HEK293 (cell line): ENCODE measurements at regions not wholly inside any gene's neighbourhood (a gene's known extent, or its start where the extent isn't known, plus 50 kb on each side); places are given as distances from the start of the nearest gene placed in this dataset.

ENCODE experiments used
- REPIN1 ChIP-seq: fragments of 450-650 bp; formaldehyde crosslinking; IDR thresholded peaks from 2 replicates; pipeline ENCODE4 v1.5.1; 2017; ENCODE audit warnings: missing biosample characterization, missing genetic modification characterization, low read depth
- ZNF221 ChIP-seq: fragments of 450-650 bp; formaldehyde crosslinking; IDR thresholded peaks from 2 replicates; pipeline ENCODE4 v1.5.1; 2017; ENCODE audit warnings: missing biosample characterization, missing genetic modification characterization, borderline replicate concordance
- ZNF24 ChIP-seq: fragments of 450-650 bp; formaldehyde crosslinking; IDR thresholded peaks from 2 replicates; pipeline ENCODE4 v1.5.1; 2016; ENCODE audit warnings: missing biosample characterization, missing genetic modification characterization
- TF ChIP-seq, protein P1 (sequence below): fragments of 450-650 bp; formaldehyde crosslinking; IDR thresholded peaks from 2 replicates; pipeline ENCODE4 v1.5.1; 2016; ENCODE audit warnings: missing biosample characterization, missing genetic modification characterization
- TF ChIP-seq, protein P2 (sequence below): fragments of 450-650 bp; formaldehyde crosslinking; IDR thresholded peaks from 2 replicates; pipeline ENCODE4 v1.5.1; 2016; ENCODE audit warnings: missing biosample characterization, missing genetic modification characterization

DNA sequence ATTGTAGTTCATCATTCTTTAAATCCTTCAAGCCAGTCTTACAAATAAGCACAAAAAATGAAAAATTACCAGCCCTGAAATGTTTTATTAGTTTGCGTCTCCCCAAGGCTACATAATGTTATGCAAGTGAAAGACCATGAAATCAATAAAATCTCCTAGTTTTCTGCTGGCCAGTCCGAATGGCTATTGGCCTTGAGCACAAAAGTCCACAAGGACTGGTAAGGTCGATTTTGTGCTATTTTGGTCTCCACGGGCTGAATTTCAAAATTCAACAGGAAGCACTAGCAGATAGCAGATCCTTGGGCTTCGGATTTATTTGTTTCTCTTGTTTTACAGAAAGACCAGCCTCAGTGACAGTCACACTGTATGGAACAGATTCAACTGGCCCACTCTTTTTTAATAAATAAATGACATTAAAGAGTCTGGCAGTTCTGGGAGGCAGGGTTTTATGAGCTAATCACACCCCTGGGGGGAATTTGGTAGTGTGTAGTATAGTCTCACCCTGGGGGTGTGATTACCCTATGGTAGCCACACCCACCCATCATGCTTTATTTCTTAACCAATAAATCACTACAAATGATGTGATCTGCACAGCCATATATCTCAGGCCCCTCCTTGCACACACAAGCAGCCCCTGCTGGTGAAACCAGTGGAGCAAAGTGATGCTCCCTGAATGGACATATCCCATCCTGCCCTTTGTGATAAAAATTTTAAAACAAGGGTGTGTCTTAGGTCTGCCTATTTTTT lies 51.1 kb upstream of the TMEM33 start:
- TF ChIP-seq, protein P1, sequence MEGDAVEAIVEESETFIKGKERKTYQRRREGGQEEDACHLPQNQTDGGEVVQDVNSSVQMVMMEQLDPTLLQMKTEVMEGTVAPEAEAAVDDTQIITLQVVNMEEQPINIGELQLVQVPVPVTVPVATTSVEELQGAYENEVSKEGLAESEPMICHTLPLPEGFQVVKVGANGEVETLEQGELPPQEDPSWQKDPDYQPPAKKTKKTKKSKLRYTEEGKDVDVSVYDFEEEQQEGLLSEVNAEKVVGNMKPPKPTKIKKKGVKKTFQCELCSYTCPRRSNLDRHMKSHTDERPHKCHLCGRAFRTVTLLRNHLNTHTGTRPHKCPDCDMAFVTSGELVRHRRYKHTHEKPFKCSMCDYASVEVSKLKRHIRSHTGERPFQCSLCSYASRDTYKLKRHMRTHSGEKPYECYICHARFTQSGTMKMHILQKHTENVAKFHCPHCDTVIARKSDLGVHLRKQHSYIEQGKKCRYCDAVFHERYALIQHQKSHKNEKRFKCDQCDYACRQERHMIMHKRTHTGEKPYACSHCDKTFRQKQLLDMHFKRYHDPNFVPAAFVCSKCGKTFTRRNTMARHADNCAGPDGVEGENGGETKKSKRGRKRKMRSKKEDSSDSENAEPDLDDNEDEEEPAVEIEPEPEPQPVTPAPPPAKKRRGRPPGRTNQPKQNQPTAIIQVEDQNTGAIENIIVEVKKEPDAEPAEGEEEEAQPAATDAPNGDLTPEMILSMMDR (tag by site-specific recombination): no peak
- no peak for TF ChIP-seq ZNF221 (tag by site-specific recombination)
- TF ChIP-seq REPIN1 (tag by site-specific recombination): no peak
- TF ChIP-seq, protein P2, sequence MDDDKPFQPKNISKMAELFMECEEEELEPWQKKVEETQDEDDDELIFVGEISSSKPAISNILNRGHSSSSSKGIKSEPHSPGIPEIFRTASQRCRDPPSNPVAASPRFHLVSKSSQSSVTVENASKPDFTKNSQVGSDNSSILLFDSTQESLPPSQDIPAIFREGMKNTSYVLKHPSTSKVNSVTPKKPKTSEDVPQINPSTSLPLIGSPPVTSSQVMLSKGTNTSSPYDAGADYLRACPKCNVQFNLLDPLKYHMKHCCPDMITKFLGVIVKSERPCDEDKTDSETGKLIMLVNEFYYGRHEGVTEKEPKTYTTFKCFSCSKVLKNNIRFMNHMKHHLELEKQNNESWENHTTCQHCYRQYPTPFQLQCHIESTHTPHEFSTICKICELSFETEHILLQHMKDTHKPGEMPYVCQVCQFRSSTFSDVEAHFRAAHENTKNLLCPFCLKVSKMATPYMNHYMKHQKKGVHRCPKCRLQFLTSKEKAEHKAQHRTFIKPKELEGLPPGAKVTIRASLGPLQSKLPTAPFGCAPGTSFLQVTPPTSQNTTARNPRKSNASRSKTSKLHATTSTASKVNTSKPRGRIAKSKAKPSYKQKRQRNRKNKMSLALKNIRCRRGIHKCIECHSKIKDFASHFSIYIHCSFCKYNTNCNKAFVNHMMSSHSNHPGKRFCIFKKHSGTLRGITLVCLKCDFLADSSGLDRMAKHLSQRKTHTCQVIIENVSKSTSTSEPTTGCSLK: no peak
- TF ChIP-seq ZNF24 (tag by site-specific recombination): no peak
